HUES64 (cell line): ENCODE measurements at regions not wholly inside any gene's neighbourhood (a gene's known extent, or its start where the extent isn't known, plus 50 kb on each side); places are given as distances from the start of the nearest gene placed in this dataset.
A peak's percentile ranks its signal among the peaks of the same experiment; 100 is the strongest.

Experiments
- H3K27ac ChIP-seq: 2 replicates; pipeline ENCODE4 v1.7.0; 2013; ENCODE audit warnings: low read depth, low read length, inconsistent platforms
- H3K27me3 ChIP-seq: 2 replicates; pipeline ENCODE4 v1.6.1; 2013; ENCODE audit warnings: mild to moderate bottlenecking, low read length; ENCODE audit not compliant: insufficient read depth
- H3K36me3 ChIP-seq: 2 replicates; pipeline ENCODE4 v1.6.1; 2013; ENCODE audit warnings: mild to moderate bottlenecking, low read length; ENCODE audit not compliant: insufficient read depth
- H3K4me1 ChIP-seq: 2 replicates; pipeline ENCODE4 v1.6.1; 2013; ENCODE audit warnings: mild to moderate bottlenecking, low read length, moderate library complexity; ENCODE audit not compliant: insufficient read depth
- H3K4me3 ChIP-seq: 2 replicates; pipeline ENCODE4 v1.5.1; 2013; ENCODE audit warnings: mild to moderate bottlenecking, low read length, moderate library complexity
- H3K9ac ChIP-seq: 2 replicates; pipeline ENCODE4 v1.6.1; 2013; ENCODE audit warnings: mild to moderate bottlenecking, low read depth, low read length
- H3K9me3 ChIP-seq: 2 replicates; pipeline ENCODE4 v1.6.1; 2013; ENCODE audit warnings: low read depth, low read length; ENCODE audit not compliant: insufficient read depth
- WGBS: fragments of 150-250, 120-280 bp; methylation state at CpG from one replicate; pipeline ENCODE4 v1.1.7; 2013; ENCODE audit warnings: missing lambda C conversion rate; 5-methylcytosine and 5-hydroxymethylcytosine counted together

GRCh38 chr3:72698154-72698917 is 149.9 kb downstream of the SHQ1 start:
- Histone ChIP-seq H3K27me3 (no peaks in the 10 kb centered on the region), H3K4me3 (no peak overlapping the region), H3K27ac (peak overlapping the region; percentile 9; the same call in 1 of the 2 replicates), H3K4me1 (peaks cover 16% of the 10 kb centered on the region; the same call in 1 of the 2 replicates), H3K9ac (no peak overlapping the region), H3K36me3 (no peaks in the 10 kb centered on the region), H3K9me3 (no peaks in the 10 kb centered on the region)
- WGBS = 34% methylated on average over 3 of the region's 3 CpGs

DNA sequence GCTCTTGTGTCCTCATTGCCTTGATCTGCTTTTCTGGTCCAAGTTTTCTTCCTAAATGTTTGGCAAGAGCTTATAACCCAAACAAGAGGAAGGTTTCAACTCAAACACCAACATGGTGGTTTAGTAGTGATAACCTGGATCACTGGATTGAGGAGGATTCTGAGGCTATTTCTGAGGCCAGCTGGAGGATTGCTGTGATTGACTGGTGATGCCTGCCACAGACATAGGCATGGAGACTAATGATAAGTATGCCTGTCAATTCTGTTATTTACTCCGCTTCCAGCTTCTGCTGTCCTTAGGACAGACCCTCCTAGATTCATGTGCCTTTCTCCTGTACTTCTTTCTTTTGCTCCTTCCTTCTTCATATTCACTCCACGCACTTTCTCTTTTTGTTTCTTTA is 150.5 kb downstream of the SHQ1 start:
- Histone ChIP-seq H3K4me3 (no peak overlapping the region), H3K36me3 (no peaks in the 10 kb centered on the region)

DNA sequence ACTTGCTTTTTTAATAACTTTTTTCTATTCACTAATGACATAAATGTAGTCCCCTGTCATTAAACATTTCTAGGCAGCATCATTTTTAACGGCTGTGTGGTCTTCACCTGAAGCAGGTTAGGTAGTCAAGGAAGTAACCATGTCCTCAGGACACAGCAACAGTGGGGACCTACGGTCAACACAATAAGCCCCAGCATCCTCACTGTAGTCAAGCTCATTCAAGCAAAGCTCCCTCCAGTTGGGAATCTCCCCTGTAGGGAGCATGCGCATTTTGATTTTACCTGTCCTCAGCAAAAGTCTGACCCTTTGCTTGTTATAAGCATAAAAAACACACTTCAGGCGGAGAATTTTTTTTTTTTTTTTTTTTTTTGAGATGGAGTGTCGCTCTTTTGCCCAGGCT is 151.4 kb downstream of the SHQ1 start:
- Histone ChIP-seq H3K27ac (no peak overlapping the region), H3K4me1 (peaks cover 16% of the 10 kb centered on the region; the same call in 1 of the 2 replicates), H3K36me3 (no peaks in the 10 kb centered on the region), H3K27me3 (no peaks in the 10 kb centered on the region), H3K4me3 (no peak overlapping the region), H3K9me3 (no peaks in the 10 kb centered on the region), H3K9ac (no peak overlapping the region)
- WGBS = 74% methylated on average over 4 of the region's 5 CpGs

More for the DNA sequence above, 150.5 kb downstream of the SHQ1 start:
- H3K27me3 ChIP-seq = no peaks in the 10 kb centered on the region
- H3K27ac ChIP-seq = peak overlapping the region; percentile 17; the same call in 1 of the 2 replicates
- no peak overlapping the region for H3K9ac ChIP-seq
- 80% methylated on average over 2 of the region's 2 CpGs for WGBS
- H3K4me1 ChIP-seq = peaks cover 16% of the 10 kb centered on the region; the same call in 1 of the 2 replicates
- H3K9me3 ChIP-seq = no peaks in the 10 kb centered on the region

- no peaks in the 10 kb centered on the region for H3K9me3 ChIP-seq
- no peaks in the 10 kb centered on the region for H3K36me3 ChIP-seq
- 82% methylated on average over 6 of the region's 6 CpGs for WGBS
- no peaks in the 10 kb centered on the region for H3K27me3 ChIP-seq
- H3K9ac ChIP-seq = no peak overlapping the region
- H3K4me1 ChIP-seq = peaks cover 20% of the 10 kb centered on the region
- H3K4me3 ChIP-seq = no peak overlapping the region
- H3K27ac ChIP-seq = no peak overlapping the region
Observed at GRCh38 chr3:72694398-72694797, 153.8 kb downstream of the SHQ1 start.

- Histone ChIP-seq H3K27me3 (no peaks in the 10 kb centered on the region), H3K9me3 (no peaks in the 10 kb centered on the region), H3K36me3 (no peaks in the 10 kb centered on the region), H3K4me3 (no peak overlapping the region), H3K4me1 (peaks cover 16% of the 10 kb centered on the region), H3K9ac (no peak overlapping the region), H3K27ac (no peak overlapping the region; the same call in 1 of the 2 replicates)
- 66% methylated on average over 9 of the region's 9 CpGs for WGBS
Observed at GRCh38 chr3:72692990-72693389, 155.3 kb downstream of the SHQ1 start.

GRCh38 chr3:72690629-72691028 is 157.6 kb downstream of the SHQ1 start:
- no peak overlapping the region for H3K9ac ChIP-seq
- no peaks in the 10 kb centered on the region for H3K9me3 ChIP-seq
- H3K27me3 ChIP-seq = no peaks in the 10 kb centered on the region
- H3K4me1 ChIP-seq = peaks cover 5% of the 10 kb centered on the region
- no peak overlapping the region for H3K4me3 ChIP-seq
- H3K36me3 ChIP-seq = no peaks in the 10 kb centered on the region
- 86% methylated on average over 5 of the region's 5 CpGs for WGBS
- H3K27ac ChIP-seq = no peak overlapping the region

DNA sequence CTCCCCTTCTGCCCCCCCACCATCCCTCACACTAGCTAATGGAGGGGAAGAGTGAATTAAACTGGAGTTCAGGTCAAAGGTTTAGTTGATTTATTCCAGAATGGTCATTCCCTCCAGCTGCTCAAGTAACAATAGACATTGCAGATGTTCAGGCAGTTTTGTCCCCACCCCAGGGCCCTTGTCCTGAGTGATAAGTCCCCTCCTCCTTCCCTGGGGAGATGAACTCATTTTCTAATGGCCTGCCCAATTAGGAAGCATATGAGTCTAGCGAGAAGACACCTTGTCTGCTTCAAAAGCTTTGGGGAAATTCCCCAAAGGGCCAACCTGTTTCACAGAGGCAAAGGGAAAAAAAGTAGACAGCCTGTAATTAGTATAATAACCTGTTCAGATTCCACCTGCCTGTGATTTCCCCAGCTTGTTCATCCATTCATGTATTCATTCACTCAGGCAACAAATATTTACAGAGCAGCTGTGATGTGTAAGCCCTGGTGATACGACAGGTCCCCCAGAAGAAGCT is 165.3 kb downstream of the SHQ1 start:
- Histone ChIP-seq H3K36me3 (no peaks in the 10 kb centered on the region), H3K27me3 (no peaks in the 10 kb centered on the region), H3K9me3 (no peaks in the 10 kb centered on the region), H3K27ac (no peak overlapping the region), H3K4me1 (no peaks in the 10 kb centered on the region), H3K4me3 (no peak overlapping the region), H3K9ac (no peak overlapping the region)
- WGBS = 92% methylated on average over 2 of the region's 2 CpGs

DNA sequence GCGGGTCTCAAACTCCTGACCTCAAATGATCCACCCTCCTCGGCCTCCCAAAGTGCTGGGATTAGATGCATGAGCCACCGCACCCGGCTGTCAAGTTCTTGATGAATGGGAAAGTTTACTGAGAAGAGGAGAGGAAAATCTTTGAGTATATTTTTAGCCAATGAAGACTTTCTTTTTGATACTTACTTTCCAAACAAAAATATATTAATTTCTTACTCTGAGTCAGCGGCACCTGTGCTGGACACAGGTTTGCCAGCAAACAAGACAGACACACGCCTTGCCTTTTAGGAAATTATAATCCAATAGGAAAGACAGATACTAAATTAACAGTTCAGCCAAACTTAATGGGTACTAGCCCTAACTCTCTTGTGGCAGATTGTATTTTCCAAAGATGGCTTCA is 166.6 kb downstream of the SHQ1 start:
- H3K4me3 ChIP-seq = no peak overlapping the region
- no peak overlapping the region for H3K27ac ChIP-seq
- H3K27me3 ChIP-seq = no peaks in the 10 kb centered on the region
- H3K4me1 ChIP-seq = no peaks in the 10 kb centered on the region
- H3K9ac ChIP-seq = no peak overlapping the region
- H3K36me3 ChIP-seq = no peaks in the 10 kb centered on the region
- H3K9me3 ChIP-seq = no peaks in the 10 kb centered on the region
- 97% methylated on average over 6 of the region's 6 CpGs for WGBS

DNA sequence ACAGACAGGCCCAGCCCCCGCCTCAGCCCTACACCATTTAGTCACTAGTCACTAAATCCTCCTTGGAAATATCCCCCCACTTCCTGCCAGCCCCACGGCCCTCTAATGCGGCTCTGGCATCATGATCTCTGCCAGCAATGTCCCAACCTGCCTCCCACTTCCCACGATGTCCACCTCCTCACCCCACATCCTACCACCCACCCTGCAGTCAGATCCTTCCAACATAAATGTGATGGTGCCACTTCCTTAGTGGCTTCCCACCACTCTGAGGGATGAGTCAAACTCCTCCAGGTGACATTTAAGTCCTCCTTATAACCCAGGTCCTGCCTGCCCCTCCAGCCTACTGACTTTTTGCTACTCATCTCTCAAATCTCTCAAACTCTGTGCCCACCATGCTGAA is 167.5 kb downstream of the SHQ1 start:
- Histone ChIP-seq H3K27me3 (no peaks in the 10 kb centered on the region), H3K27ac (no peak overlapping the region), H3K4me3 (no peak overlapping the region), H3K36me3 (no peaks in the 10 kb centered on the region), H3K4me1 (no peaks in the 10 kb centered on the region), H3K9me3 (no peaks in the 10 kb centered on the region), H3K9ac (no peak overlapping the region)
- 90% methylated on average over 4 of the region's 4 CpGs for WGBS

DNA sequence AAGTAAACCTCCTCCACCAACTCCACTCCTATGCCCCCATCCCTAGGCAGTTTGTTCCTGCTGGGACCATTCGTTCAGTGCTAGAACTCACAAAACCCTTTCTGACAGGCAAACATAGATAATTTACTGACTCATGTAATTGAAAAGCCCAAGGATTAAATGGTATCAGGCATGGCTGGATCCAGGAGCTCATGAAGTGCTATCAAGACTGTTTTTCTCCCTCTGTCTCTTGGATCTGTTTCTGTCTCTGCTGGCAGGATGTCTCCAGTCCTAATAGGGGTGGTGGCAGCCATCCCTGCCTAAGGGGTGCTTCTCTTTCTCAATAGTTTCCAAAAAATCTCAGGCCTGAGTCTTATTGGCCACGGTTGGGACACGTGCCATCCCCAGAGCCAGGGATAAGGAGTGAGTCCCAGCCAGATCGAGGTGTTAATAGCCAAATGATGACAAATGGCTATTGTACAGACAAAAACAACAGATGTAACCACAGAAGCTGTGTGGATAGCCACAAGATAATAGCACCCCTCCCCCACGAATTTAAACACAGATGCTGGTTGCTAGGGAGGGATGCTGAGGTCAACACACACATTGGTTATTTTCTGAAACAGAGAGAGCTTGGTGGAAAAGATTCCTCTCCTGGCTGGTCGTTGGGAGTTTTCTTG is 168.6 kb downstream of the SHQ1 start:
- H3K27ac ChIP-seq = no peak overlapping the region
- no peak overlapping the region for H3K4me3 ChIP-seq
- H3K4me1 ChIP-seq = no peaks in the 10 kb centered on the region
- H3K36me3 ChIP-seq = no peaks in the 10 kb centered on the region
- 85% methylated on average over 5 of the region's 6 CpGs for WGBS
- no peak overlapping the region for H3K9ac ChIP-seq
- no peaks in the 10 kb centered on the region for H3K9me3 ChIP-seq
- no peaks in the 10 kb centered on the region for H3K27me3 ChIP-seq

DNA sequence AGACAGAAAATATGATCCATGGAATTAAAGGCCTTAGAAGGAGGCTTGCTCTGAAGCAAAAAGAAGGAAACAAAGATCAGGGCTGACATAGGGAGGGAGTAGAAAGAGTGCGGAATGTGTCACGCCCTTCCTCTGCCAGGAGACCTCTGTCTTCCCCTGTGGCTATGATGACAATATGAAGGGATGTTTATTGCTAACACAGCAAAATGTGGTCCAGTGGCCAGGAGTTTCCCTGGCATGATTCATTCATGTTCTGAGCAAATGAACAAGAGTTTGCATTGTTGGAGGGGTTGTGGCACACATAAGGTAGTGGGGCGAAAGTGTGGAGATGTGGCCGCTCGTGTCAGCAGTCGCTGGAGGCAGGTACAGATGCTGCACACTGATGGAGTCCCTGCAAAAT is 169.4 kb downstream of the SHQ1 start:
- WGBS = 97% methylated on average over 6 of the region's 6 CpGs
- Histone ChIP-seq H3K4me3 (no peak overlapping the region), H3K27ac (no peak overlapping the region), H3K9me3 (no peaks in the 10 kb centered on the region), H3K27me3 (no peaks in the 10 kb centered on the region), H3K9ac (no peak overlapping the region), H3K4me1 (no peaks in the 10 kb centered on the region), H3K36me3 (no peaks in the 10 kb centered on the region)
